Natural killer cell (primary cell): ENCODE measurements at regions not wholly inside any gene's neighbourhood (a gene's known extent, or its start where the extent isn't known, plus 50 kb on each side); places are given as distances from the start of the nearest gene placed in this dataset.

Experiments
- ATAC-seq, 3 donors: fragments of 150-1000 bp in 2 of 3; fragments of 200-7000 bp in 1 of 3; cut with Tn5 transposase; 1 replicate in 1 of 3; 2 replicates in 2 of 3; pipeline ENCODE4 v1.10.0; 2021; ENCODE audit warnings: mild to moderate bottlenecking in 2 of 3, moderate library complexity in 2 of 3
- DNase-seq, 2 donors: peaks; one replicate each; pipeline versions ENCODE4 v3.0.0 to v3.0.0-alpha.2; 2013 to 2021; ENCODE audit warnings: mixed read lengths in 1 of 2
- H3K27ac ChIP-seq: one replicate; pipeline ENCODE4 v1.5.1; 2013; ENCODE audit warnings: mild to moderate bottlenecking, low read length
- H3K27me3 ChIP-seq: one replicate; pipeline ENCODE4 v1.6.1; 2013; ENCODE audit warnings: low read length; ENCODE audit not compliant: control insufficient read depth, insufficient read depth
- H3K36me3 ChIP-seq: one replicate; pipeline ENCODE4 v1.6.1; 2013; ENCODE audit warnings: low read length; ENCODE audit not compliant: control insufficient read depth, insufficient read depth
- H3K4me1 ChIP-seq: one replicate; pipeline ENCODE4 v1.6.1; 2013; ENCODE audit warnings: low read length; ENCODE audit not compliant: control insufficient read depth, insufficient read depth
- H3K4me3 ChIP-seq: one replicate; pipeline ENCODE4 v1.5.1; 2013; ENCODE audit warnings: low read length
- H3K9me3 ChIP-seq: one replicate; pipeline ENCODE4 v1.6.1; 2013; ENCODE audit warnings: low read length; ENCODE audit not compliant: control insufficient read depth, insufficient read depth
- H3K27ac Mint-ChIP-seq, 2 donors: one replicate each; pipeline ENCODE4 v1.8.0; 2022; ENCODE audit warnings: mild to moderate bottlenecking in 2 of 2, mixed read lengths in 2 of 2, moderate library complexity in 1 of 2
- H3K27me3 Mint-ChIP-seq, 2 donors: one replicate each; pipeline ENCODE4 v1.8.0; 2022; ENCODE audit warnings: low read depth in 2 of 2, mixed read lengths in 2 of 2
- H3K36me3 Mint-ChIP-seq: one replicate; pipeline ENCODE4 v1.8.0; 2022; ENCODE audit warnings: mixed read lengths
- H3K4me1 Mint-ChIP-seq, 2 donors: one replicate each; pipeline ENCODE4 v1.8.0; 2022; ENCODE audit warnings: mixed read lengths in 2 of 2
- H3K4me3 Mint-ChIP-seq: one replicate; pipeline ENCODE4 v1.8.0; 2022; ENCODE audit warnings: mild to moderate bottlenecking, moderate library complexity, mixed read lengths
- H3K9me3 Mint-ChIP-seq, 2 donors: one replicate each; pipeline ENCODE4 v1.8.0; 2022; ENCODE audit warnings: mixed read lengths in 2 of 2
- CTCF ChIP-seq: fragments of 200-600 bp; IDR thresholded peaks from one replicate; pipeline ENCODE4 v1.8.0; 2022; ENCODE audit warnings: antibody characterized with exemption
- WGBS: methylation state at CpG from one replicate; pipeline ENCODE4 v1.1.7; 2013; ENCODE audit warnings: missing lambda C conversion rate; ENCODE audit not compliant: insufficient coverage; 5-methylcytosine and 5-hydroxymethylcytosine counted together
- intact Hi-C: fragments of 100-400 bp; cut with micrococcal nuclease; formaldehyde crosslinking; loops from one replicate; pipeline ENCODE4 v1.14.2; 2022

GRCh38 chr5:155783791-155784190 lies 543.2 kb upstream of the SGCD start:
- TF ChIP-seq CTCF: no peak
- ATAC-seq (no peak), DNase-seq (no peak)
- Mint-ChIP-seq H3K9me3 (peaks cover 4 to 5% of the 10 kb centered on the region in 2 donors), H3K27me3 (peaks cover 0 to 7% of the 10 kb centered on the region in 2 donors), H3K4me3 (no peak overlapping the region), H3K4me1 (no peaks in the 10 kb centered on the region), H3K36me3 (no peaks in the 10 kb centered on the region), H3K27ac (no peak overlapping the region)
- Histone ChIP-seq H3K27me3 (no peaks in the 10 kb centered on the region), H3K4me1 (no peaks in the 10 kb centered on the region), H3K27ac (no peak overlapping the region), H3K9me3 (no peaks in the 10 kb centered on the region), H3K36me3 (no peaks in the 10 kb centered on the region), H3K4me3 (no peak overlapping the region)
- 69% methylated on average over 3 of the region's 3 CpGs for WGBS
- intact Hi-C loops: no loop called here

GRCh38 chr5:155786108-155786507 lies 540.9 kb upstream of the SGCD start:
- Mint-ChIP-seq H3K36me3 (no peaks in the 10 kb centered on the region), H3K27ac (no peak overlapping the region), H3K27me3 (peaks cover 0 to 7% of the 10 kb centered on the region in 2 donors), H3K9me3 (peaks cover 4 to 5% of the 10 kb centered on the region in 2 donors), H3K4me1 (no peaks in the 10 kb centered on the region), H3K4me3 (no peak overlapping the region)
- Histone ChIP-seq H3K9me3 (no peaks in the 10 kb centered on the region), H3K27me3 (no peaks in the 10 kb centered on the region), H3K36me3 (no peaks in the 10 kb centered on the region), H3K4me1 (no peaks in the 10 kb centered on the region), H3K27ac (no peak overlapping the region), H3K4me3 (no peak overlapping the region)
- ATAC-seq (no peak), DNase-seq (no peak)
- TF ChIP-seq CTCF: no peak
- intact Hi-C loops: no loop called here
- 94% methylated on average over 1 of the region's 1 CpG for WGBS

- DNase-seq (no peak), ATAC-seq (no peak)
- H3K4me3 ChIP-seq: no peak overlapping the region
- H3K36me3 ChIP-seq: no peaks in the 10 kb centered on the region
- H3K27me3 ChIP-seq: no peaks in the 10 kb centered on the region
- Mint-ChIP-seq H3K36me3 (peaks cover 19% of the 10 kb centered on the region), H3K27me3 (peaks cover 0 to 2% of the 10 kb centered on the region in 2 donors), H3K27ac (no peak overlapping the region), H3K4me1 (no peaks in the 10 kb centered on the region), H3K4me3 (no peak overlapping the region), H3K9me3 (peaks cover 6 to 18% of the 10 kb centered on the region in 2 donors)
- intact Hi-C loops: no loop called here
- H3K27ac ChIP-seq: no peak overlapping the region
- peaks cover 7% of the 10 kb centered on the region for H3K9me3 ChIP-seq
- WGBS: 92% methylated on average over 1 of the region's 1 CpG
- no peaks in the 10 kb centered on the region for H3K4me1 ChIP-seq
- TF ChIP-seq CTCF: no peak
These were observed 534.1 kb upstream of the SGCD start for GRCh38 chr5:155792873-155793272.

- H3K9me3 ChIP-seq: peaks cover 7% of the 10 kb centered on the region
- Mint-ChIP-seq H3K27me3 (no peaks in the 10 kb centered on the region), H3K4me1 (no peaks in the 10 kb centered on the region), H3K4me3 (no peak overlapping the region), H3K27ac (no peak overlapping the region), H3K9me3 (peaks cover 6 to 18% of the 10 kb centered on the region in 2 donors), H3K36me3 (peaks cover 19% of the 10 kb centered on the region)
- no peaks in the 10 kb centered on the region for H3K27me3 ChIP-seq
- no peak for DNase-seq
- ATAC-seq: no peak
- no peak overlapping the region for H3K4me3 ChIP-seq
- H3K36me3 ChIP-seq: no peaks in the 10 kb centered on the region
- TF ChIP-seq CTCF: no peak
- H3K27ac ChIP-seq: no peak overlapping the region
- intact Hi-C loops: no loop called here
- no peaks in the 10 kb centered on the region for H3K4me1 ChIP-seq
These were observed 532.2 kb upstream of the SGCD start for GRCh38 chr5:155794795-155795194.
